Ovary (tissue), 7 donors: ENCODE measurements at regions not wholly inside any gene's neighbourhood (a gene's known extent, or its start where the extent isn't known, plus 50 kb on each side); places are given as distances from the start of the nearest gene placed in this dataset.

Experiments
- DNase-seq, 5 donors: peaks; one replicate each; pipeline ENCODE4 v3.0.0-alpha.2; 2019 to 2020
- H3K27ac ChIP-seq, 2 donors: fragments of 200-600 bp; one replicate each; pipeline versions ENCODE4 v1.5.1 to v1.8.0; 2019 to 2022
- H3K27me3 ChIP-seq: fragments of 200-600 bp; one replicate; pipeline ENCODE4 v1.8.0; 2022
- H3K36me3 ChIP-seq: fragments of 200-600 bp; sonication (generic); one replicate; pipeline ENCODE4 v1.5.1; 2019
- H3K4me1 ChIP-seq: one replicate; pipeline ENCODE4 v1.8.1; 2013; ENCODE audit warnings: mild to moderate bottlenecking, moderate library complexity; ENCODE audit not compliant: insufficient read depth
- H3K4me3 ChIP-seq: fragments of 200-600 bp; sonication (generic); one replicate; pipeline ENCODE4 v1.5.1; 2017
- H3K9me3 ChIP-seq, 2 donors: fragments of 200-600 bp in 1 of 2; sonication (generic) in 1 of 2; one replicate each; pipeline versions ENCODE4 v1.5.1 to v1.8.1; 2013 to 2019; ENCODE audit warnings: mild to moderate bottlenecking in 1 of 2, moderate library complexity in 1 of 2
- CTCF ChIP-seq, 3 donors: fragments of 450-650 bp in 2 of 3; fragments of 200-600 bp in 1 of 3; IDR thresholded peaks; one replicate each; pipeline versions ENCODE4 v1.5.1 to v1.8.0; 2016 to 2022; ENCODE audit warnings: antibody characterized with exemption in 3 of 3, mild to moderate bottlenecking in 1 of 3
- EP300 ChIP-seq: sonication (generic); formaldehyde crosslinking; IDR thresholded peaks from one replicate; pipeline ENCODE4 v1.6.1; 2017; ENCODE audit warnings: antibody characterized with exemption
- POLR2A ChIP-seq: fragments of 450-650 bp; IDR thresholded peaks from one replicate; pipeline ENCODE4 v1.6.1; 2017; ENCODE audit warnings: antibody characterized with exemption, mild to moderate bottlenecking, moderate library complexity
- WGBS, 3 donors: extraction: QIAGEN DNeasy Blood & Tissue Kit in 1 of 3; methylation state at CpG; one replicate each; pipeline versions ENCODE4 v1.1.5 to v1.1.7; 2013 to 2017; 5-methylcytosine and 5-hydroxymethylcytosine counted together
- intact Hi-C, 4 donors: fragments of 100-400 bp; cut with DNase I; formaldehyde crosslinking; loops; one replicate each; pipeline versions ENCODE4 v1.11.0 to v1.15.1; 2022 to 2023
- donor health status: DM: no; HTN: no; CAD: no; lungs with moderate emphysema.
- donor health status: DM: no; HTN: no; CAD: no.
- donor health status: Bipolar disorder and iron deficiency.
- donor health status: DM: no; HTN: no; CAD: no.
- donor health status: DM: yes; HTN: yes; CAD: no.

GRCh38 chr5:82820188-82820587, 257.0 kb downstream of the TMEM167A start:
- 84 to 94% (median 88%) methylated on average over 1 of the region's 1 CpG for WGBS, 3 donors
- Histone ChIP-seq H3K4me1 (no peaks in the 10 kb centered on the region), H3K27me3 (no peaks in the 10 kb centered on the region), H3K9me3 (no peaks in the 10 kb centered on the region), H3K36me3 (no peaks in the 10 kb centered on the region), H3K27ac (no peak overlapping the region), H3K4me3 (no peak overlapping the region)
- no peak for DNase-seq
- no peak for TF ChIP-seq EP300
- no peak for TF ChIP-seq POLR2A
- no peak for TF ChIP-seq CTCF (IDR thresholded peaks at IDR 0.05)
- intact Hi-C loops, result no loop called here

GRCh38 chr5:82817897-82818676, 259.1 kb downstream of the TMEM167A start:
- intact Hi-C loops, result no loop called here
- no peak for DNase-seq
- H3K27me3 ChIP-seq, result no peaks in the 10 kb centered on the region
- H3K27ac ChIP-seq, result no peak overlapping the region
- TF ChIP-seq CTCF (IDR thresholded peaks at IDR 0.05) (no peak), EP300 (no peak), POLR2A (no peak)
- no peaks in the 10 kb centered on the region for H3K4me1 ChIP-seq
- H3K9me3 ChIP-seq, result no peaks in the 10 kb centered on the region
- no peaks in the 10 kb centered on the region for H3K36me3 ChIP-seq
- H3K4me3 ChIP-seq, result no peak overlapping the region
- WGBS, 3 donors, result 88 to 89% (median 88%) methylated on average over 7 of the region's 7 CpGs

- no peak for TF ChIP-seq POLR2A
- no peak for TF ChIP-seq CTCF (IDR thresholded peaks at IDR 0.05)
- no peak for TF ChIP-seq EP300
- Histone ChIP-seq H3K27ac (no peak overlapping the region), H3K36me3 (no peaks in the 10 kb centered on the region), H3K4me1 (no peaks in the 10 kb centered on the region), H3K9me3 (no peaks in the 10 kb centered on the region), H3K4me3 (no peak overlapping the region), H3K27me3 (no peaks in the 10 kb centered on the region)
- intact Hi-C loops, result no loop called here
- no peak for DNase-seq
- 88 to 93% (median 89%) methylated on average over 5 of the region's 5 CpGs for WGBS, 3 donors
Observed at GRCh38 chr5:82816926-82817325, 260.3 kb downstream of the TMEM167A start.

- no peak for DNase-seq
- Histone ChIP-seq H3K4me1 (no peaks in the 10 kb centered on the region), H3K9me3 (no peaks in the 10 kb centered on the region), H3K27me3 (no peaks in the 10 kb centered on the region), H3K36me3 (no peaks in the 10 kb centered on the region), H3K4me3 (no peak overlapping the region), H3K27ac (no peak overlapping the region)
- WGBS, 3 donors, result 31 to 59% (median 37%) methylated on average over 1 of the region's 1 CpG
- TF ChIP-seq POLR2A (no peak), EP300 (no peak), CTCF (IDR thresholded peaks at IDR 0.05) (no peak)
- intact Hi-C loops, result no loop called here
Observed at GRCh38 chr5:82815871-82816270, 261.3 kb downstream of the TMEM167A start.
